AG04450 (cell line): ENCODE measurements at regions not wholly inside any gene's neighbourhood (a gene's known extent, or its start where the extent isn't known, plus 50 kb on each side); places are given as distances from the start of the nearest gene placed in this dataset.

Experiments
- CTCF ChIA-PET: fragments of 300-600, 350-600 bp; formaldehyde crosslinking; extraction: SDS; loops from one replicate; lab custom pipeline; 2022; ENCODE audit warnings: antibody characterized with exemption, inconsistent platforms; lab: Charles Lee
- POLR2A ChIA-PET: fragments of 350-600 bp; formaldehyde crosslinking; extraction: SDS; loops from one replicate; lab custom pipeline; 2021; ENCODE audit warnings: antibody characterized with exemption, inconsistent platforms; lab: Yijun Ruan, JAX
- DNase-seq: peaks from one replicate; pipeline ENCODE4 v3.0.0-alpha.2; 2011; ENCODE audit warnings: low read depth, low spot score
- H3K27ac ChIP-seq: one replicate; pipeline ENCODE4 v1.5.1; 2012; ENCODE audit warnings: low read depth, low read length, control low read depth
- H3K27me3 ChIP-seq: one replicate; pipeline ENCODE4 v1.6.0; 2012; ENCODE audit warnings: low read length; ENCODE audit not compliant: control insufficient read depth, insufficient read depth
- H3K4me3 ChIP-seq: 2 replicates; pipeline ENCODE4 v1.5.1; 2011; ENCODE audit warnings: mild to moderate bottlenecking, low read depth, low read length, control low read depth
- H3K9me3 ChIP-seq: 2 replicates; pipeline ENCODE4 v1.5.1; 2012; ENCODE audit warnings: low read length; ENCODE audit not compliant: control insufficient read depth, insufficient read depth
- TF ChIP-seq, protein P1 (sequence below): IDR thresholded peaks from 2 replicates; pipeline ENCODE4 v1.5.1; 2011; ENCODE audit warnings: low read depth, low read length, control low read depth, inconsistent platforms

DNA sequence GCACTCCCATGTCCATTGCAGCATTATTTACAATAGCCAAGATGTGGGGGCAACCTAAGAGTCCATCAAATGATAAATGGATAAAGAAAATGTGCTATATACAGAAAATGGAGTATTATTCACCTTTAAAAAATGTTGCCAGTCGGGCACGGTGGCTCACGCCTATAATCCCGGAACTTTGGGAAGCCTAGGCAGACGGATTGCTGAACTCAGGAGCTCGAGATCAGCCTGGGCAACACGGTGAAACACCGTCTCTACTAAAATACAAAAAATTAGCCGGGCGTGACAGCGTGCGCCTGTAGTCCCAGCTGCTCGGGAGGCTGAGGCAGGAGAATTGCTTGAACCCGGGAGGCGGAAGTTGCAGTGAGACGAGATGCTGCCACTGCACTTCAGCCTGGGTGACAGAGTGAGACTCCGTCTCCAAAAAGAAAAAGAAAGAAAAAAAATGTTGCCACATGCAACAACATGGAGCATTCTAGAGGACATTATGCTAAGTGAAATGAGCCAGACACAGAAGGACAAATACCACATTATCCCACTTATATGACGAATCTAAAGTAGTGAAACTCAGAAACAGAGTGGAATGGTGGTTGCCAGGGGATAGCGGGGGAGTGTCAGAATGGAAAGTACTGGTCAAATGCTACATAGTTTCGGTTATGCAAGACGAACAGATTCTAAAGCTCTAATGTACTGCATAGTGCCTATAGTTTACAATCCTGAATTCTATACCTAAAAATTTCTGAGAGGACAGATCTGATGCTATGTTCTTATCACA is 1385.6 kb upstream of the TMEFF2 start:
- Histone ChIP-seq H3K9me3 (peaks cover 20% of the 10 kb centered on the region), H3K27me3 (no peaks in the 10 kb centered on the region), H3K4me3 (no peak overlapping the region), H3K27ac (no peak overlapping the region)
- ChIA-PET CTCF (no interaction called here), POLR2A (no interaction called here)
- TF ChIP-seq, protein P1, sequence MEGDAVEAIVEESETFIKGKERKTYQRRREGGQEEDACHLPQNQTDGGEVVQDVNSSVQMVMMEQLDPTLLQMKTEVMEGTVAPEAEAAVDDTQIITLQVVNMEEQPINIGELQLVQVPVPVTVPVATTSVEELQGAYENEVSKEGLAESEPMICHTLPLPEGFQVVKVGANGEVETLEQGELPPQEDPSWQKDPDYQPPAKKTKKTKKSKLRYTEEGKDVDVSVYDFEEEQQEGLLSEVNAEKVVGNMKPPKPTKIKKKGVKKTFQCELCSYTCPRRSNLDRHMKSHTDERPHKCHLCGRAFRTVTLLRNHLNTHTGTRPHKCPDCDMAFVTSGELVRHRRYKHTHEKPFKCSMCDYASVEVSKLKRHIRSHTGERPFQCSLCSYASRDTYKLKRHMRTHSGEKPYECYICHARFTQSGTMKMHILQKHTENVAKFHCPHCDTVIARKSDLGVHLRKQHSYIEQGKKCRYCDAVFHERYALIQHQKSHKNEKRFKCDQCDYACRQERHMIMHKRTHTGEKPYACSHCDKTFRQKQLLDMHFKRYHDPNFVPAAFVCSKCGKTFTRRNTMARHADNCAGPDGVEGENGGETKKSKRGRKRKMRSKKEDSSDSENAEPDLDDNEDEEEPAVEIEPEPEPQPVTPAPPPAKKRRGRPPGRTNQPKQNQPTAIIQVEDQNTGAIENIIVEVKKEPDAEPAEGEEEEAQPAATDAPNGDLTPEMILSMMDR, result no peak
- no peak for DNase-seq

DNA sequence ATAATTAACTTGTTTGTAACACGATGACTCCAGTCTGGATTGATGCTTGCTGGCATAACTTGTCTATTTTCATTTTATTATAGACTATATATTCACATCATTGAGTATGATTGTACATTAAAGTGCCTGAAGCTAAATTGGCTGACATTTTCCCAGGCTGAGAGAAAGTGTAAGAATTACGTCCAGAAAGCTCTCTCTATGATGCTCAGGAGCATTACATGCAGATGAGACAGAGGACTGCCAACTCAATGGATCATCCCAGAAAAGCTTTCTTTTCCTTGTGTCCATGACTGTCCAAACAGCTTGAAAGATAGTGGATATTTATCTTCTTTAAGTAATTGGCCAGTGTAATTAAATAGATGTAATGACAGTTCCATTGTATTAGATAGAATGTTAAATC is 1372.2 kb upstream of the TMEFF2 start:
- DNase-seq, result no peak
- POLR2A ChIA-PET, result no interaction called here
- H3K9me3 ChIP-seq, result peaks cover 3% of the 10 kb centered on the region; the same call in 1 of the 2 replicates
- H3K27ac ChIP-seq, result no peak overlapping the region
- H3K27me3 ChIP-seq, result no peaks in the 10 kb centered on the region
- CTCF ChIA-PET, result no interaction called here
- TF ChIP-seq, protein P1, result no peak
- H3K4me3 ChIP-seq, result no peak overlapping the region

DNA sequence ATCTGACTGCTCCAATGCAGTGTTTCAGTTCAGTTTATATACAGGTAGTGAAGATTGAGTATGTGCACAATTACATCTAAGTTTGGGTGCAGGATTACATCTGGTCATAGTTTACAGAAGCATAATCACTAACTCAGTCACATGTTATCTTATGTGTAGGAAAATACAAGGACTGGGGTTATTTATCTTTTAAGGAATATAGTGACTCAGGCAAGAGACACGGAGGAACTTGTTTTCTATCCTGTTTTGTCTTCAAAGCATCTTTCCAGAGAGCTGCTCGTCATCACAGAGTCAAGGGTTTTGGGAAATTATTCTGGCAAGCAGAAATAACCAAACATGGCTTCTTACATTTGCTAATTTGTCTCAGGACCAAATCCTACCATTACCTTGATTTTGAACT is 1371.5 kb upstream of the TMEFF2 start:
- POLR2A ChIA-PET, result no interaction called here
- TF ChIP-seq, protein P1, result no peak
- DNase-seq, result no peak
- peaks cover 3% of the 10 kb centered on the region; the same call in 1 of the 2 replicates for H3K9me3 ChIP-seq
- CTCF ChIA-PET, result no interaction called here
- no peak overlapping the region for H3K4me3 ChIP-seq
- no peak overlapping the region for H3K27ac ChIP-seq
- no peaks in the 10 kb centered on the region for H3K27me3 ChIP-seq

DNA sequence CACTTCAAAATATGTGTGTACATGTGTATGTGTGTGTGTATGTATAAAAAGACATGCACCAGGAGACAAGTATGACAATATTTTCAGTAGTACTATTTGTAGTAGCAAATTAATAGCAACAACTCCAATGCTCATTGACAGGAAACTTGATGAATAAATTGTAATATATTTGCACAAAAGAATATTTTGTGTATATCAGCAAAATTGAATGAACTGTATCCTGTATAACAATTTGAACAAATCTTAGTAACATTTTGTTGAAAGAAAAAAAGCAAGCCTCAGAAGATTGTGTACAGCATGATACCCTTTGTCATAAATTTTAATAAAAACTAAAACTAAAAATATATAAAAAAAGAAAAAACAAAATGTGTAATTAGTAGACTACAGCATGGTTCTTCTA is 1367.3 kb upstream of the TMEFF2 start:
- H3K27ac ChIP-seq, result no peak overlapping the region
- DNase-seq, result no peak
- CTCF ChIA-PET, result no interaction called here
- no peak overlapping the region for H3K4me3 ChIP-seq
- TF ChIP-seq, protein P1, result no peak
- H3K9me3 ChIP-seq, result peaks cover 3% of the 10 kb centered on the region; the same call in 1 of the 2 replicates
- POLR2A ChIA-PET, result no interaction called here
- H3K27me3 ChIP-seq, result no peaks in the 10 kb centered on the region

DNA sequence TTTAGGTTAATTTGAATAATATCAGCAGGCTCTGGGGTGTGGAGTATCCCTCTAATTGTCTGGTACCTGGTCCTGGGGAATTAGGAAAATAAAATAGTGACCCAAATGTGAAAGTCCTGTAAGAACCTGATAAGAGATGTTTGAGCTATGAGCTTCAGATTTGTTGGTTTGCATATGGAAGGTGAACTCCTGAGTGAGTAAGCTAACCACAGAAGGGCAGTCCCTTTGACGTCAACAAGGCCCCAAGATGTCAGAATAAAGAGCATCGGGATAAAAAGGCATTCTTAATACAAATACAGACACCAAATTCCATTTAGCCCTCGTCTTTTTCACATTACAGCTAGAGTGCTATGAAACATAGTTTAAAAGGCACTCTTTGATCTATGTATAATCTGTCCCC is 1366.3 kb upstream of the TMEFF2 start:
- H3K9me3 ChIP-seq, result peaks cover 3% of the 10 kb centered on the region; the same call in 1 of the 2 replicates
- TF ChIP-seq, protein P1, result no peak
- H3K4me3 ChIP-seq, result no peak overlapping the region
- DNase-seq, result no peak
- POLR2A ChIA-PET, result no interaction called here
- H3K27me3 ChIP-seq, result no peaks in the 10 kb centered on the region
- CTCF ChIA-PET, result no interaction called here
- H3K27ac ChIP-seq, result no peak overlapping the region
